ENCODE measurements at regions not wholly inside any gene's neighbourhood (a gene's known extent, or its start where the extent isn't known, plus 50 kb on each side); places are given as distances from the start of the nearest gene placed in this dataset.

GRCh38 chr13:109989686-109990085, 203.3 kb upstream of the IRS2 start:
- no peak for TF ChIP-seq POLR2A (IDR thresholded peaks at IDR 0.05; ENCODE audit: low read depth)
- TF ChIP-seq CTCF (IDR thresholded peaks at IDR 0.05): no peak
